ENCODE measurements at regions not wholly inside any gene's neighbourhood (a gene's known extent, or its start where the extent isn't known, plus 50 kb on each side); places are given as distances from the start of the nearest gene placed in this dataset.

DNA sequence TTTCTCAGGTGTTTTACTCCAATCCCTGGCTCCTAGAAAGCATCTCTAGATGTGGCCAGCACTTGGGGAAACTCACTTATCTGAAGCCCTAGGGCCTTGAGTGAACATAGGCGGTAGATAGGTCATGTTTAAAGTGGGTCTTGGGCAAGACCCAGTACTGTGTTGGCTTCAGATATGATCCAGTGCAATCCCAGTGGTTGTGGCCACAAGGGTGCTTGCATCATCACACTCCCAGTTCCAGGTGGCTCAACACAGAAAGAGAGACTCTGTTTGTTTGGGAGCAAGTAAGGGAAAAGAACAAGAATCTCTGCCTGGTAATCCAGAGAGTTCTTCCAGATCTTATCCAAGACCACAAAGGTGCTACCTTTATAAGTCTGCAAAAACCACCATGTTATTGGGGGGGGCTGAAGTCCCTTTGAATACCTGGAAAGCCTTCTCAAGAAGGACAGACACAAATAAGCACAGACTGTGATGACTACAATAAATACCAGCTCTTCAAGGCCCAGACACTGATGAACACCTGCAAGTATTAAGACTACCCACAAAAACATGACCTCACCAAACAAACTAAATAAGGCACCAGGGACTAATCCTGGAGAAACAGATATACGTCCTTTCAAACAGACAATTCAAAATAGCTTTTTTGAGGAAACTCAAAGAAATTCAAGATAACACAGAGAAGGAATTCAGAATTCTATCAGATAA is 114.7 kb downstream of the LURAP1L start:
- Histone ChIP-seq H3K4me3 (no peak overlapping the region), H3K27ac (no peak overlapping the region), H3K27me3 (no peaks in the 10 kb centered on the region), H3K4me1 (no peaks in the 10 kb centered on the region), H3K9me3 (peaks cover 0 to 29% (median 2%) of the 10 kb centered on the region in 12 donors), H3K36me3 (no peaks in the 10 kb centered on the region)
- no peak for ATAC-seq
- intact Hi-C loops (cut with DNase I) = loop anchor here in 6 of 10 donors (5.0 to 10.0 kb wide), 2 partner anchors 75 to 167 kb away; no protein-coding TSS in a partner anchor
- DNase-seq = no peak
- TF ChIP-seq, protein P1, sequence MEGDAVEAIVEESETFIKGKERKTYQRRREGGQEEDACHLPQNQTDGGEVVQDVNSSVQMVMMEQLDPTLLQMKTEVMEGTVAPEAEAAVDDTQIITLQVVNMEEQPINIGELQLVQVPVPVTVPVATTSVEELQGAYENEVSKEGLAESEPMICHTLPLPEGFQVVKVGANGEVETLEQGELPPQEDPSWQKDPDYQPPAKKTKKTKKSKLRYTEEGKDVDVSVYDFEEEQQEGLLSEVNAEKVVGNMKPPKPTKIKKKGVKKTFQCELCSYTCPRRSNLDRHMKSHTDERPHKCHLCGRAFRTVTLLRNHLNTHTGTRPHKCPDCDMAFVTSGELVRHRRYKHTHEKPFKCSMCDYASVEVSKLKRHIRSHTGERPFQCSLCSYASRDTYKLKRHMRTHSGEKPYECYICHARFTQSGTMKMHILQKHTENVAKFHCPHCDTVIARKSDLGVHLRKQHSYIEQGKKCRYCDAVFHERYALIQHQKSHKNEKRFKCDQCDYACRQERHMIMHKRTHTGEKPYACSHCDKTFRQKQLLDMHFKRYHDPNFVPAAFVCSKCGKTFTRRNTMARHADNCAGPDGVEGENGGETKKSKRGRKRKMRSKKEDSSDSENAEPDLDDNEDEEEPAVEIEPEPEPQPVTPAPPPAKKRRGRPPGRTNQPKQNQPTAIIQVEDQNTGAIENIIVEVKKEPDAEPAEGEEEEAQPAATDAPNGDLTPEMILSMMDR (IDR thresholded peaks at IDR 0.05) = no peak
- TF ChIP-seq POLR2A (IDR thresholded peaks at IDR 0.05) = no peak
- 82 to 95% (median 90%) methylated on average over 2 of the region's 2 CpGs for WGBS, 4 donors

DNA sequence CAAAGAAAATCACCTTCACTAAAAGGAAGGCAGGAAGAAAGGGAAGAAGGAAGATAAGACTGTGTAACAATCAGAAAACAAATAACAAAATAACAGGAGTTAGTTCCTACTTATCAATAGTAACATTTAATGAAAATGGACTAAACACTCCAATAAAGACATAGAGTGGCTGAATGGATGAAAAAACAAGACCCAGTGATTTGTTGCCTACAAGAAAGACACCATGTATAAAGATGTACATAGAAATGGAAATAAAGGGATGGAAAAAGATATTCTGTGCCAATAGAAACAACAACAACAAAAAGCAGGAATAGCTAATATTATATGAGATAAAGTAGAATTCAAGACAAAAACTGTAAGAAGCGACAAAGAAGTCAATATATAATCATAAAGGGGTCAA is 116.8 kb downstream of the LURAP1L start:
- no peak overlapping the region for H3K4me3 ChIP-seq
- DNase-seq = no peak
- no peak overlapping the region for H3K27ac ChIP-seq
- no peaks in the 10 kb centered on the region for H3K4me1 ChIP-seq
- H3K9me3 ChIP-seq = peaks cover 0 to 34% (median 2%) of the 10 kb centered on the region in 12 donors
- TF ChIP-seq, protein P1 (IDR thresholded peaks at IDR 0.05) = no peak
- TF ChIP-seq POLR2A (IDR thresholded peaks at IDR 0.05) = no peak
- ATAC-seq = no peak
- no peaks in the 10 kb centered on the region for H3K27me3 ChIP-seq
- H3K36me3 ChIP-seq = no peaks in the 10 kb centered on the region
- intact Hi-C loops (cut with DNase I) = no loop called here
- WGBS, 4 donors = 94 to 98% (median 96%) methylated on average over 1 of the region's 1 CpG

DNA sequence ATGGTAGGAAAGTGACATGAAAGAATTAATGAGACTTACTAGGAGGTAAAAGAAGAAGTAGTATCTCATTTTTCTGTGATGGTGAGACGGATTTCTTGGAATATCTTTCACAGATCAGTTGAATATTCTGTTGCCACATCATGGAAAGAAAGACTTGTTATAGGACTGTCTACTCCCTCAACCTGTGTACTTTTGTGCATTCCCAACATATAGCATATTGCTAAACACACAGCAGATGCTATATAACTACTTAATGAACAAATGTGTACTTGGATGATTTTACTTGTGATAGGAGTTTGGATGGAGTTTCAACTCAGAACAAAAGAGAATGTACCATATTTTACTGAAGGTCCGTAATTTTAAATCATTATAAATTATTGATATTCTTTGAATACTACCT is 128.5 kb downstream of the LURAP1L start:
- H3K9me3 ChIP-seq = peaks cover 0 to 17% (median 0%) of the 10 kb centered on the region in 12 donors
- intact Hi-C loops (cut with DNase I) = no loop called here
- ATAC-seq (no peak), DNase-seq (no peak)
- no peak overlapping the region for H3K27ac ChIP-seq
- WGBS, 4 donors = 91 to 97% (median 94%) methylated on average over 2 of the region's 2 CpGs
- no peak overlapping the region for H3K4me3 ChIP-seq
- no peaks in the 10 kb centered on the region for H3K27me3 ChIP-seq
- no peaks in the 10 kb centered on the region for H3K36me3 ChIP-seq
- H3K4me1 ChIP-seq = no peaks in the 10 kb centered on the region
- TF ChIP-seq, protein P1 (IDR thresholded peaks at IDR 0.05) = no peak
- TF ChIP-seq POLR2A (IDR thresholded peaks at IDR 0.05) = no peak

DNA sequence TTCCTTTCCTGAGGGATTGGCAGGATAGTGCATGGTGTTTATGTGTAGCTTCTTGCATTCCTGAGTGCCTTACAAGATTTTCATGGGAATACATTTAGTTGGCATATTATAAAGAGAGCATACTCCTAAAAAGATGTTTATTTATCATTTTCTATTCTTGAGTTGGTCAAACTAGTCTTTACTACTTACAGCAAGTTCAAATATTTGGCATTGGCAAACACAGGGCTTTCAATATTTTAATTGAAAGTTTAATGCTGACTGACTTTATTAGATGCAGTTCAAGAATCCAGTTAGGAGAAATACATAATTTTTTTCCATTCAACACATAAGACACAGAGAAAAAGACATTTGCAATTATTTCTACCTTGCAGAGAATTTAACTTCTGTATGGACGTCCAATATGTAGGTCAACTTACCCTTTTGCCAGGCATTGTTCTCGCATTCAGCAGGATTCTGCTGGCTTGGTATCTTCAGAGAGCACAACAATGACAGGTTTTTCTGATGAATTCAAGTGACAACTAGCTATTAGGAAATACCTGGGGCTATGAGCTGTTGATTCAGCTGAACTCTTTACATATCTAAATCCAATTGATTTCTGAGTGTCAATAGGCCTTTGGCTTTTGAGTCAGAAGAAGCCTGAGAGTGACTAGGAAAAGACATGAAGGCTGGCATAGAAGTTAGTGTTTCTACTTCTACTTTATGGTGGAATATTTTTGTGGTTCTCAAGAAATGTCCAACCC is 129.6 kb downstream of the LURAP1L start:
- Histone ChIP-seq H3K27me3 (no peaks in the 10 kb centered on the region), H3K4me1 (no peaks in the 10 kb centered on the region), H3K27ac (no peak overlapping the region), H3K36me3 (no peaks in the 10 kb centered on the region), H3K4me3 (no peak overlapping the region), H3K9me3 (peaks cover 0 to 7% (median 0%) of the 10 kb centered on the region in 12 donors)
- WGBS, 4 donors = 92 to 97% (median 94%) methylated on average over 2 of the region's 2 CpGs
- DNase-seq = no peak
- intact Hi-C loops (cut with DNase I) = no loop called here
- TF ChIP-seq, protein P1 (IDR thresholded peaks at IDR 0.05) = no peak
- no peak for TF ChIP-seq POLR2A (IDR thresholded peaks at IDR 0.05)
- no peak for ATAC-seq

All from heart left ventricle (tissue), 16 donors.